ENCODE measurements at regions not wholly inside any gene's neighbourhood (a gene's known extent, or its start where the extent isn't known, plus 50 kb on each side); places are given as distances from the start of the nearest gene placed in this dataset.

DNA sequence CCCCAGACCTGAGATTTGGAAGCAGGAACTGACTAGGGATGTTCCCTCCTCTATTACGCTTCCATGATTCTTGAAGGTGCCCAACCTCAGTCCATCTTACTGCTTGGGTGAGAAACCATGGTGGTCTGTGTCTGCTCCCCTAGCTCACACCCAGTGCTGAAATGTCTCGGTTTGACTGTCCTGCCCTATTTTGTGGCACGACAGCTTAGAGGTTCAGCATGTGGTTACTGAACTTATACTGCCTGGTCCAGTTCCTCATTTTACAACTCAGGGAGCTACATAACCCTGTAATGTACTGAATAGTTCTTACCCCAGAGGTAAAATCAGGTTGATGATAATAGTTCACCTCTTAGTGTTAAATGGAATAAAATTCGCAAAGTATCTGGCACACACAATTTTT, 203.1 kb downstream of the RBM46 start:
- H3K27me3 ChIP-seq (ENCODE audit: control insufficient read depth, low read length): no peaks in the 10 kb centered on the region
- TF ChIP-seq, protein P1, sequence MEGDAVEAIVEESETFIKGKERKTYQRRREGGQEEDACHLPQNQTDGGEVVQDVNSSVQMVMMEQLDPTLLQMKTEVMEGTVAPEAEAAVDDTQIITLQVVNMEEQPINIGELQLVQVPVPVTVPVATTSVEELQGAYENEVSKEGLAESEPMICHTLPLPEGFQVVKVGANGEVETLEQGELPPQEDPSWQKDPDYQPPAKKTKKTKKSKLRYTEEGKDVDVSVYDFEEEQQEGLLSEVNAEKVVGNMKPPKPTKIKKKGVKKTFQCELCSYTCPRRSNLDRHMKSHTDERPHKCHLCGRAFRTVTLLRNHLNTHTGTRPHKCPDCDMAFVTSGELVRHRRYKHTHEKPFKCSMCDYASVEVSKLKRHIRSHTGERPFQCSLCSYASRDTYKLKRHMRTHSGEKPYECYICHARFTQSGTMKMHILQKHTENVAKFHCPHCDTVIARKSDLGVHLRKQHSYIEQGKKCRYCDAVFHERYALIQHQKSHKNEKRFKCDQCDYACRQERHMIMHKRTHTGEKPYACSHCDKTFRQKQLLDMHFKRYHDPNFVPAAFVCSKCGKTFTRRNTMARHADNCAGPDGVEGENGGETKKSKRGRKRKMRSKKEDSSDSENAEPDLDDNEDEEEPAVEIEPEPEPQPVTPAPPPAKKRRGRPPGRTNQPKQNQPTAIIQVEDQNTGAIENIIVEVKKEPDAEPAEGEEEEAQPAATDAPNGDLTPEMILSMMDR (IDR thresholded peaks at IDR 0.05; ENCODE audit: low read depth, low read length, poor library complexity, severe bottlenecking): no peak
- no peak for TF ChIP-seq EZH2phosphoT487 (IDR thresholded peaks at IDR 0.05; ENCODE audit: borderline replicate concordance, low read length)
- H3K36me3 ChIP-seq (ENCODE audit: control insufficient read depth, low read length): no peaks in the 10 kb centered on the region

DNA sequence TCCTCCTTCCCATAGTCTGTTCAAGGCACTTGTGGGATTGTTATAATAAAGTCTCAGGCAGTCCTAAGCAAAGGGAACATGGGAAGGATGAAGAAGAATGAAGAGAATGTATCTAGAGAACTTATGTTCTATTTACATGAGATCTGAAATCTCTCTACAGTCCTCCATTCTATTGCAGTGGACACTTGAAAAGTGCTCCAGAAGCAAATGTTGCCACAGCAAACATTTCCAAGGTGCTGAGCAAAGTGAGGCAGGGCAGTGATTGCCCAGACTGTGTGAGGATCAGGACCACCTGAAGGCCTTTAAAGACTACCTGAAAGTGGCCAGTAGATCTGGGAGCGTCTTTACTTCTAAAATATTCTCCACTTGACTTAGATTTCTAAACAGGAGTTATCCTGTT, 203.5 kb downstream of the RBM46 start:
- no peak overlapping the region for H3K4me2 ChIP-seq (ENCODE audit: low read length)
- no peaks in the 10 kb centered on the region for H3K79me2 ChIP-seq (ENCODE audit: control insufficient read depth, low read length)
- H3K9me2 ChIP-seq (replicated peaks; ENCODE audit: control insufficient read depth, low read length): no peaks in the 10 kb centered on the region
- no peaks in the 10 kb centered on the region for H4K20me1 ChIP-seq (ENCODE audit: control insufficient read depth, insufficient read depth, low read depth, low read length)
- no peak for TF ChIP-seq EZH2phosphoT487 (IDR thresholded peaks at IDR 0.05; ENCODE audit: borderline replicate concordance, low read length)
- TF ChIP-seq, protein P1 (IDR thresholded peaks at IDR 0.05; ENCODE audit: low read depth, low read length, poor library complexity, severe bottlenecking): no peak
- no peaks in the 10 kb centered on the region for H3K9me3 ChIP-seq (ENCODE audit: control insufficient read depth, insufficient read depth, low read length)
- no peaks in the 10 kb centered on the region for H3K4me1 ChIP-seq (ENCODE audit: control insufficient read depth, low read length)
- H3K4me3 ChIP-seq (ENCODE audit: low read length): no peak overlapping the region
- no peak overlapping the region for H3K27ac ChIP-seq (ENCODE audit: low read depth, low read length)
- no peaks in the 10 kb centered on the region for H3K27me3 ChIP-seq (ENCODE audit: control insufficient read depth, low read length)
- no peaks in the 10 kb centered on the region for H3F3A ChIP-seq (ENCODE audit: control insufficient read depth, insufficient read depth)
- H3K36me3 ChIP-seq (ENCODE audit: control insufficient read depth, low read length): no peaks in the 10 kb centered on the region

More for the DNA sequence above, 203.1 kb downstream of the RBM46 start:
- Histone ChIP-seq H3F3A (ENCODE audit: control insufficient read depth, insufficient read depth) (no peaks in the 10 kb centered on the region), H3K4me1 (ENCODE audit: control insufficient read depth, low read length) (no peaks in the 10 kb centered on the region), H3K79me2 (ENCODE audit: control insufficient read depth, low read length) (no peaks in the 10 kb centered on the region), H3K9me2 (replicated peaks; ENCODE audit: control insufficient read depth, low read length) (no peaks in the 10 kb centered on the region), H3K4me2 (ENCODE audit: low read length) (no peak overlapping the region), H3K4me3 (ENCODE audit: low read length) (no peak overlapping the region), H3K9me3 (ENCODE audit: control insufficient read depth, insufficient read depth, low read length) (no peaks in the 10 kb centered on the region), H3K27ac (ENCODE audit: low read depth, low read length) (no peak overlapping the region), H4K20me1 (ENCODE audit: control insufficient read depth, insufficient read depth, low read depth, low read length) (no peaks in the 10 kb centered on the region)

DNA sequence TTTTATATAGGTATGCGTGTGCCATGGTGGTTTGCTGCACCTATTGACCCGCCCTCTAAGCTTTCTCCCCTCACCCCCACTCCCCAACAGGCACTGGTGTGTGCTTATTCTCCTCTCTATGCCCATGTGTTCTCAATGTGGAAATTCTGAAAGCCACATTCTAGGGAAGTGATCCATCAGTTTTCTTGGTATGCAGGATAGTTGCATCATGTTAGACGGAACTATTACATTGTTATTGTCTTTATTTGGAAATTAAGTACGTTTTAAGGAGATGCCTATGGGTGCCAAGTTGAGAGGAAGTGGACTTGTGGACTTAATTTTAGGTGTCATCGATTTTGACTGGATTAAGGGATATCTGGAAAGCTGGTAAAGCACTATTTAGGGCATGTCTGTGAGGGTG, 204.6 kb downstream of the RBM46 start:
- H3K79me2 ChIP-seq (ENCODE audit: control insufficient read depth, low read length): no peaks in the 10 kb centered on the region
- H3K36me3 ChIP-seq (ENCODE audit: control insufficient read depth, low read length): no peaks in the 10 kb centered on the region
- TF ChIP-seq, protein P1 (IDR thresholded peaks at IDR 0.05; ENCODE audit: low read depth, low read length, poor library complexity, severe bottlenecking): no peak
- TF ChIP-seq EZH2phosphoT487 (IDR thresholded peaks at IDR 0.05; ENCODE audit: borderline replicate concordance, low read length): no peak
- H3K9me3 ChIP-seq (ENCODE audit: control insufficient read depth, insufficient read depth, low read length): no peaks in the 10 kb centered on the region
- no peaks in the 10 kb centered on the region for H3K27me3 ChIP-seq (ENCODE audit: control insufficient read depth, low read length)
- no peaks in the 10 kb centered on the region for H3F3A ChIP-seq (ENCODE audit: control insufficient read depth, insufficient read depth)
- H4K20me1 ChIP-seq (ENCODE audit: control insufficient read depth, insufficient read depth, low read depth, low read length): no peaks in the 10 kb centered on the region
- no peak overlapping the region for H3K27ac ChIP-seq (ENCODE audit: low read depth, low read length)
- H3K4me1 ChIP-seq (ENCODE audit: control insufficient read depth, low read length): no peaks in the 10 kb centered on the region
- H3K4me3 ChIP-seq (ENCODE audit: low read length): no peak overlapping the region
- no peak overlapping the region for H3K4me2 ChIP-seq (ENCODE audit: low read length)
- H3K9me2 ChIP-seq (replicated peaks; ENCODE audit: control insufficient read depth, low read length): no peaks in the 10 kb centered on the region

DNA sequence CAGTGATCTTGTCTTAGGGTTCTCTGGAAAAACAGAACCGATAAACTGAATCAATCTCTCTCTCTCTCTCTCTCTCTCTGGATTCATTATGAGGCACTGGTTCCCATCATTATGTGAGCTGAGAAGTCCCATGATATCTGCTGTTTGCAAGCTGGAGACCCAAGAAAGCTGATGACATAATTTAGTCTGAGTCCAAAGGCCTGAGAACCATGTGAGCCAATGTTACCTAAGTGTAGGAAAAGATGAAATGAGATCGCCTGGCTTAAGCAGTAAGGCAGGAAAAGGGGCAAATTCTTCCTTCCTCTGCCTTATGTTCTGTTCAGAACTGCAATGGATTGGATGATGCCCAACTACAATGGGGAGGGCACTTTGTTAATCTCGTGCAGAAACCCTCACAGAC, 207.4 kb downstream of the RBM46 start:
- H4K20me1 ChIP-seq (ENCODE audit: control insufficient read depth, insufficient read depth, low read depth, low read length): no peaks in the 10 kb centered on the region
- no peaks in the 10 kb centered on the region for H3K36me3 ChIP-seq (ENCODE audit: control insufficient read depth, low read length)
- no peak overlapping the region for H3K4me3 ChIP-seq (ENCODE audit: low read length)
- no peaks in the 10 kb centered on the region for H3K27me3 ChIP-seq (ENCODE audit: control insufficient read depth, low read length)
- H3K9me2 ChIP-seq (replicated peaks; ENCODE audit: control insufficient read depth, low read length): no peaks in the 10 kb centered on the region
- H3K4me2 ChIP-seq (ENCODE audit: low read length): no peak overlapping the region
- H3K4me1 ChIP-seq (ENCODE audit: control insufficient read depth, low read length): no peaks in the 10 kb centered on the region
- TF ChIP-seq, protein P1 (IDR thresholded peaks at IDR 0.05; ENCODE audit: low read depth, low read length, poor library complexity, severe bottlenecking): no peak
- TF ChIP-seq EZH2phosphoT487 (IDR thresholded peaks at IDR 0.05; ENCODE audit: borderline replicate concordance, low read length): no peak
- H3K79me2 ChIP-seq (ENCODE audit: control insufficient read depth, low read length): no peaks in the 10 kb centered on the region
- H3F3A ChIP-seq (ENCODE audit: control insufficient read depth, insufficient read depth): no peaks in the 10 kb centered on the region
- H3K9me3 ChIP-seq (ENCODE audit: control insufficient read depth, insufficient read depth, low read length): no peaks in the 10 kb centered on the region
- no peak overlapping the region for H3K27ac ChIP-seq (ENCODE audit: low read depth, low read length)
